HG03432 (cell line): ENCODE measurements at regions not wholly inside any gene's neighbourhood (a gene's known extent, or its start where the extent isn't known, plus 50 kb on each side); places are given as distances from the start of the nearest gene placed in this dataset.
"Not testable (repeated sequence)": the region's sequence is repeated elsewhere in the genome, so short reads cannot be mapped to it uniquely, and the experiment has no call there.

ENCODE experiments used
- ATAC-seq: cut with Tn5 transposase; IDR thresholded peaks from one replicate; pipeline ENCODE4 v1.9.1; 2021; ENCODE audit warnings: mild to moderate bottlenecking, moderate library complexity; ENCODE audit not compliant: unreplicated experiment

DNA sequence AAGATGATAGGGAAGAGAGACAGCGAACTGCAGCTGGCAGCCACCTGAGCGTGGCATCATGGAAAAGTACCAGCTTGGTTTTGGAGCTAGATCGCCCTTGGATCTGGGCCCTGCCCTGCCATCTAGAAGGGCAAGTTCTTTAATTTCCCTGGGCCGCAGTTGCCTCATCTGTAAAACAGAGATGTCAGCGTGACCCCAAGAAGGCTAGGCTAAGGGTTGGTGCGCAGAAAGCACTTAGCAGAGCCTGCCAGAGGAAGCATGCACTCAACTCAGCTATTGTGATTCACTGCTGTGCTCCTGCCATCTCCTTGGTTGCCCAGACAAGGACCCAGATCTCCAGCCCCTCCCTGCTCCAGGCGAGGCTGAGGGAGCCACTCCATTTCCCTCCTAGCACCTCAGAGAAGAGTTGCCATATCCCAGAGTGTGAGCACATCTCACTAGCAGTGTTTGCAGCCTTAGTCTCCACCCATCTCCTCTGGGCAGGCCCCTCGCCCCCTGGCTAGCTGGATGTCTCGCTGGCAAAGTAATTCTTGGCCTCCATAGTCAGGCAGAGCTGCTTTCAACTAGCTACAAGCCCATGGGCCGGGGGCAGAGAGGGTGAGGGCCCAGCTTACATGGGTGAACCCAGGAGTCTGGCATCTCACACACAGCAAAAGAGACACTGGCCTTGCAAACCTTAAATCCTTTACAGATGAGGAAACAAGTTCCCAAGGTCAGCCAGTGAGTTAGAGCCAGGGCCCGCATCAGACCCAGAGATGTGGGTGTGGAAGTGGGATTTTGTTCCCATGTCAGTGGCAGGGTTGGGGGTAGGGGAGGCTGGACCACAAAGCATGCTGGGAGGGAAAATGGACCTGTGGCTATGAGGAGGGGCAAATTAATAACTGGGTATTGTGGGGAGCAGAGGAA, 280.7 kb upstream of the TLE3 start:
- ATAC-seq: no peak

DNA sequence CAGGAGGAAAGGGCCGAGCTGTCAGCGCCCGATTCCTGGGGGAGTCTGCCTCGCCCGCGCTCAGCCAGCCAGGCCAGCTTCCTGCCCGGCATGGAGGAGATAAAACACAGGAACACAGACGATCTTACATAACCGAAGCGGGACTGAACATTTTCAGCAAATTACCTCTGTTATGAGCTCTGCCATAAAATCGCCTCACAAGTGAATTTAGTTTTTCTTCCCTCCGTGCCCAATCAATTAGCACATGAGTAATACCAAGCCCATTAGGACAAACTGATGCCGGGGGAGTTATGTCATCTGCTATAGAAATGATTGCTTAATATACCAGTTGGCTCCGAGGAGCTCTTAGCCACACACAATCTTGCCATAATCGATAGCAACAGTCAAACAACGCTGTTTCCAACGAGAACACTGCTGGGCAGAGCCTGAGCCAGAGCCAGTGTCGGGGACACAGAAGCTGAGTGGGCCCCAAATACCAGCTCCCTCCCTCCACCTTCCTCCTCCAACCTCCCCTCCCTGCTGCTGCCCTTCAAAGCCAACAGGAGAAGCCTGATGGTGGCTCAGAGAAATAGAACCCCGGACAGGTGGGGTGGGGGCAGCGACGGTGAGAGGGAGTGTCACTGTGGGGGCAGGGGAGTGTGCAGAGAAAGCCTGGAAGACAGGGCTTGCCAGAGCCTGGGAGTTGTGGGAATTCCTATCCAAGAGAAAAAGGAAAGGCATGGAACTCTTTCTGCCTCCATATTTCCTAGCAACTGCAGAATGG, 279.4 kb upstream of the TLE3 start:
- ATAC-seq: no peak

DNA sequence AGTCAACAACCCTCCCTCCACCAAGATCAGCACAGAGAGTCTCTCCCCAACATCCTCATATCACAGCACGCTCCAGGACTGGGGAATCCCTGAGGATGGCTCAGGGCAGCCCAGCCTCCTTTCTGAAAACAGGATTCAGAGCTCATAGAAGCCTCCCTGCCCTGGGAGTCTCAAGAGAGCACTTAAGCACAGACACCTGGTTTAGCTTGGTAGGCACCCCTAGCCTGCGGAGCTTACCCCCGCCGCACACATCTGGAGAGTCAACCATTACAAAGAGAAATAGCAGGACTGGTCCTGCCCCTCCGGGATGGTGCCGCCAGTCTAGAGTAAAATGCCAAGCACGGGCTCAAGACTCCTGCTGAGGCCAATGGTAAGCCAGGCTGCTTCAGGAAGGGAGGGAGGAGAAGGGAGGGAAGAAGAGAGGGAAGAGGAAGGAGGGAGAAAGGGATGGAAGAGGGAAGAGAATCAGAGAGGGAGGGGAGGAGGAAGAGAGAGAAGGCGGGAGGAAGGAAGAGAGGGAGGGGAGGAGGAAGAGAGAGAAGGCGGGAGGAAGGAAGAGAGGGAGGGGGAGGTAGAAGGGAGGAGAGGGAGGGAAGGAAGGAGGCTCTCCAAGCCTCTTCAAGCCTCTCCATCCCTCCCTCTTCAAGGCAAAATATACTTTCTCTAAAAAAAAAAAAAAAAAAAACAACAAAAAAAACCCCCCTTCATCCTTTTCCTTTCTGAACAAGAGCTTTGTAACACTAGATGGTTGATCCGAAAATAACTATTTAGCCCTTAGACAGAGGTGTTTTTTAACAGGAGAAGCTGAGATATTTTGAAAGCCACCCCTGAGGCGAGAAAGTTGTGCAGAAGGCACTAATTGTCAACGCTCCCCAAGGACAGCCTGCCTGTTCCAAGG, 278.6 kb upstream of the TLE3 start:
- ATAC-seq: no peak

DNA sequence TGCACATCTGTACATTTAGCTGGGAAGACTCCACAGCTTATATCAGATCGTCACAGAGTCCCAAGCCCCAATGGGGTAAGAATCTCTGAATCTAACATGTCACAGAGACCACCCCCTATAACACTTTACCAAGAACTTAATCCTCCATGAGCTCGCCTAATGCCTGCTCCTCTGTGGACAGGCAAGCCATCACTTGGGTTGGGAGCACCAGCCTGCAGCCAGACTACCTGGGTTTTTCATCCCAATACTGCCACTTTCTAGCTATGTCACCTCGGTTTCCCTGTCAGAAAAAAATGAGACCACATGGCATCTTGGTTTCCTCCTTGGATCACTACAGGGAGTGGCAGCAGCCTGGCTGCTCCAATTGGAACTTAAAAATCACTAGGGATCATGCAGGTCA, 277.9 kb upstream of the TLE3 start:
- no peak for ATAC-seq

DNA sequence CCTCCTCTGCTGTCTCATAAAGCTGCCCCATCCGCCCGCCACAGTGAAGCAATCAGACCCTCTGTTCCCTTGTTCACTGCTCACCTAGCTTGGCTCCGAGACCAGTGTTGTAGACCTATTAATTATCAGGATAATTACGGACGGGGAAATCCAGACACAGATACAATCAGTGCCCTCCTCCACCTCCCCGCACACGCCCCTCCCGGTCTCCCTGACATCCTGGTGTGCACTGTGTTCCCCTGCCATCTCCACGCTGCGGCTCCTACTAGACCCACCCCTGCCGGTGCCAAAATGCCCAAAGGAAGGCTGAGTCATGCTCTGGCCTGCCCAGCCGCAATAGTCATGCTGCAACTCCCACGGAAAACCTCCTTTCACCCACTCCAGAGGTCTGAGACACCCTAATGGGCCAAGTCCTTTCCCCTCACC, 277.3 kb upstream of the TLE3 start:
- no peak for ATAC-seq

DNA sequence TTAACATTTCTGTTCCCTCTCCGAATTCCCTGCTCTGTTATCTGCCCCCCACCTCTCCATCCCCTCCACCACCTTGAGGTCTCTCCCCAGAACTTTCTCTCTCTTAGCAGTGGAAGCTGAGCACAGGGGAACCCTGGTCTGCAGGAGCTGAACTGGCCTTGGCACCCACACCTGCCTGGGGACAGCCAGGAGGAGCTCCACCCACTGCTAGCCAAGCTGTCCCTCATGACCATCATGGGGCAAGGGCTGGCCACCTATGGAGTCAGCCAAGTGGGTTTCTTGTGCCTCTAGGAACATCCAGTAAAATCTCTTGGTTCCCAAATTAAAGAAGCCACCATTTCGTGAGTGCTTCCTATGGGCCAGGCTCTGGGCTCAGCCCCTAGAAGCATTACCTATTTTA, 276.4 kb upstream of the TLE3 start:
- no peak for ATAC-seq

DNA sequence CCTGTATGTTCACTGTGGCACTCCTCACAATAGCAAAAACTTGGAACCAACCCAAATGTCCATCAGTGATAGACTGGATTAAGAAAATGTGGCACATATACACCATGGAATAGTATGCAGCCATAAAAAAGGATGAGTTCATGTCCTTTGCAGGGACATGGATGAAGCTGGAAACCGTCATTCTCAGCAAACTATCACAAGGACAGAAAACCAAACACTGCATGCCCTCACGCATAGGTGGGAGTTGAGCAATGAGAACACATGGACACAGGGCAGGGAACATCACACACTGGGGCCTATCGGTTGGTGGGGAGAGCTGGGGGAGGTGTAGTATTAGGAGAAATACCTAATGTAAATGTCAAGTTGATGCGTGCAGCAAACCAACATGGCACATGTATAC, 275.7 kb upstream of the TLE3 start:
- ATAC-seq: not testable (repeated sequence)

DNA sequence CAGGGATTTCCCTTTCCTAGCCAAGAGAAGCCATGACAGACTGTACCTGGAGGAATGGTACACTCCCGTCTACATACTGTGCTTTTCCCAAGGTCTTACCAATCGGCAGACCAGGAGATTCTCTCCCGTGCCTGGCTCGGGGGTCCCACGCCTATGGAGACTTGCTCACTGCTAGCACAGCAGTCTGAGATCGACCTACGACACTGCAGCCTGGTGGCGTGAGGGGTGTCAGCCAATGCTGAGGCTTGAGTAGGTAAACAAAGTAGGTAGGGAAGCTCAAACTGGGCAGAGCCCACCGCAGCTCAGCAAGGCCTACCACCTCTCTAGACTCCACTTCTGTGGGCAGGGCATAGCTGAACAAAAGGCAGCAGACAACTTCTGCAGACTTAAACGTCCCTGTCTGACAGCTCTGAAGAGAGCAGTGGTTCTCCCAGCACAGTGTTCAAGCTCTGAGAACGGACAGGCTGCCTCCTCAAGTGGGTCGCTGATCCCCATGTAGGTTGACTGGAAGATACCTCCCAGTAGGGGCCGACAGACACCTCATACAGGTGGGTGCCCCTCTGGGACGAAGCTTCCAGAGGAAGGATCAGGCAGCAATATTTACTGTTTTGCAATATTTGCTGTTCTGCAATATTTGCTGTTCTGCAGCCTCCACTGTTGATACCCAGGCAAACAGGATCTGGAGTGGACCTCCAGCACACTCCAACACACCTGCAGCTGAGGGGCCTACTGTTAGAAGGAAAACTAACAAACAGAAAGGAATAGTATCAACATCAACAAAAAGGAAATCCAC, 270.4 kb upstream of the TLE3 start:
- ATAC-seq: not testable (repeated sequence)

DNA sequence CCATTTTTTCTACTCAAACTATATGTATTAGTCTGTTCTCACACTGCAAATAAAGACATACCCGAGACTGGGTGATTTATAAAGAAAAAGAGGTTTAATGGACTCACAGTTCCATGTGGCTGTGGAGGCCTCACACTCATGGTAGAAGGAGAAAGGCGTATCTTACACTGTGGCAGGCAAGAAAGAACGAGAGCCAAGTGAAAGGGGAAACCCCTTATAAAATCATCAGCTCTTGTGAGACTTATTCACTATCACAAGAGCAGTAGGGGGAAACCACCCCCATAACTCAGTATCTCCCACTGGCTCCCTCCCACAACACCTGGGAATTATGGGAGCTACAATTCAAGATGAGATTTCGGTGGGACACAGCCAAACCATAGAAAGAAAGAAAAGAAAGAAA, 266.3 kb upstream of the TLE3 start:
- not testable (repeated sequence) for ATAC-seq

DNA sequence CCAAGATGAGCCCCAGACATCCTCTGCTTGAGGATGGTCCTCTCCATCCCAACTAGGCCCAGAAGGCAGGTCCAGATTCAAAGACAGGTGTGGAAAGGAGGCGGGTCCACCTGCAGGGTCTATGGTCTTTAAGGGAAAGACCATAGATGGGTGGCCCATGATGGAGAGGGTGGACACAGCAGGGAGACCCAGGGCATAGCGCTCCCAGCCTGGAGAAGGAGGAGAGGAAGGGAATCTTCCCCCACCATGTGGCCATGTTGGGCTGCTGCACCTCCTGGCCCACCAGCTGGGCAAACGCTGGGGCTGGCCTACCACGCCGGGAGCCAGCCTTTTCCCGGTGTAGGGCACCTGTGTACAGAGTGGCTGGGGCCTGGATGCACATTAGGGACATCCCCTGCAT, 265.2 kb upstream of the TLE3 start:
- ATAC-seq: no peak

DNA sequence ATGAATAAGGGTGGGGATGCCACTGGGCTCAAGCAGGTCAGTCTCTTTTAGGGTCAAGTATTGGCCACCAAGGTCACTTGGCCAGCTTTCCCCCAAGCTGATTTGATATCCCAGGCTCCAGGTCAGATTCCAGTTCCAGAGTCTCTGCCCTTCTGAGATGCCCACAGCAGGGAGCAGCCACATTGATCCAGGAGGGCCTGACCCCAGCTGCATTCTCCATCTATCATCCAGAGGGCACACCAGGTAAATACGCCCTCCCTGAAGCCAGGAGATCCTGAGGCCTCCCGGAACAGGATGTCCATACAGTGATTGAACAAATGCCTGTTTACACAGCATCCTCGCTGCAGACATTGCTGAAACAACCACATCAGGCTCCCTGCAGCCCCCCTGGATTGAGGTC, 264.6 kb upstream of the TLE3 start:
- ATAC-seq: no peak

DNA sequence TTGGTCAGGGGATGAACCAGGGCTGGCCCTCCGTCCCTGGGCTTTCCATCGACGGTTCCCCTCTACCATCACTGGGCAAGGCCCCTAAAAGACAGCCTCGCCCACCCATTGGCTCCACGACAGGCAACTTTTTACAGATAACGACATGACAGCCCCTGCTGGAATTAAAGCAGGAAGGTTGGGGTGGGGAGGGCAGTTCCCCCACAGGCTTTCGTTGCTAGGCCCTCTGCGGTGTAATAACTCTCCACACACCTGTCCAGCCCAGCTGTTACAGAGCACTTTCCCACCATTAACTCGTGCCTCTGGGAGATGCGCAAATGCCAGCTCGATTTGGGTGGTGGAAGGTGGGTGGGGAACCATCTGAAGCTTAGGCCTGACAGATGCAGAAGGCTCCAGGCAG, 264.2 kb upstream of the TLE3 start:
- ATAC-seq: no peak

DNA sequence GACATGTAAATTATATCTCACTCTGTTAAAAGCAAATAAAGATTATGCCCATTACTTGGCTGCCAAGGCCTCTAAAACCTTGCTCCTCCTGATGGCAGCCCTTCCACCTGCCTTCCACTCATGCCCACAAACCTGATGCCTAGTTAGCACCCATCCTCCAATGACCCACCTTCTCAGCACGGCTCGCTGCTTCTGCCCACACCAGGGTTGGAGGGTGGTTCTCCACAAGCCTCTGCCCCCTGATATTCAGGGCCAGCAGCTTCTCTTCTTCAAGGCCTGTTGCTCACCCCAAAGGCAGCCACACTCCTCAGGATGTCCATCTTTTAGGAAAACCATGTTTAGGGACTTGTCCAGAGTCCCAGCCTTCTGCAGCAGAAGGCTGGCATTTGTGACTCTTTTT, 263.4 kb upstream of the TLE3 start:
- ATAC-seq: no peak

DNA sequence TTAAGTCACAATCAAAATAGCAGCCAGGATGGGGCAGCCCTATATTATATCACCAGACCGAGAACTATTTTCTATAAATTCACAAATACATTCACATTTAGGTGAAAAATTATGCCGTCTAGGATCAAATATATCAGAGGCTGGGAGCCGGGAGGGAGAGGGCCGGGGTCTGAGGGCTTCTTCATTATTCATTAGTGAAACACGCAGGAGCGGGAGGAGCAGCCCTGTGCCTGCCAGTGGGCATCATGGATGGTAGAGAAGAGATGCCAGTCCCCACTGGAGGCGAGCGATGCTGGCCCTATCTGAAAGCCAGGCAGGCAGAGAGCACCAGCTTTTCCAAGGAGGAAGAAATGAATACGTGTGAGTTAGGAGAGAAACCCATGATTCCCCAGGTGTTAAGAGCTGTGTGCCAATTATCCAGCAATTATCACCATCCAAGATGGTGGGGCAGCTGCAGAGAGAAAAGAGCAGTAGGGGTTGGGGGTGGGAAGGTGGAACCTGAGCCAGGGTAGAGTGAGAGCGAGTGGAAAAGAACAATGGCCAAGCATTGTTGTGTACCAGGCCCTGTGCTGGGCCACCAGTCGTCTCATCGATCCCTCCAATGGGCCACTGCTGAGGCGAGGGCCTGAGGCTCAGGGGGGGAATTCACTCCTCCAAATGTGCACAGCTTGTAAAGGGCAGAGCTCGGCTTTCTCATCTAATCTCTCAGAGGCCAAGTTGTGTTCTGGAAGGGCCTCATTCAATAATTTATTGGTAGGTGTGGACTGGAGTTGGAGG, 261.3 kb upstream of the TLE3 start:
- ATAC-seq: no peak

DNA sequence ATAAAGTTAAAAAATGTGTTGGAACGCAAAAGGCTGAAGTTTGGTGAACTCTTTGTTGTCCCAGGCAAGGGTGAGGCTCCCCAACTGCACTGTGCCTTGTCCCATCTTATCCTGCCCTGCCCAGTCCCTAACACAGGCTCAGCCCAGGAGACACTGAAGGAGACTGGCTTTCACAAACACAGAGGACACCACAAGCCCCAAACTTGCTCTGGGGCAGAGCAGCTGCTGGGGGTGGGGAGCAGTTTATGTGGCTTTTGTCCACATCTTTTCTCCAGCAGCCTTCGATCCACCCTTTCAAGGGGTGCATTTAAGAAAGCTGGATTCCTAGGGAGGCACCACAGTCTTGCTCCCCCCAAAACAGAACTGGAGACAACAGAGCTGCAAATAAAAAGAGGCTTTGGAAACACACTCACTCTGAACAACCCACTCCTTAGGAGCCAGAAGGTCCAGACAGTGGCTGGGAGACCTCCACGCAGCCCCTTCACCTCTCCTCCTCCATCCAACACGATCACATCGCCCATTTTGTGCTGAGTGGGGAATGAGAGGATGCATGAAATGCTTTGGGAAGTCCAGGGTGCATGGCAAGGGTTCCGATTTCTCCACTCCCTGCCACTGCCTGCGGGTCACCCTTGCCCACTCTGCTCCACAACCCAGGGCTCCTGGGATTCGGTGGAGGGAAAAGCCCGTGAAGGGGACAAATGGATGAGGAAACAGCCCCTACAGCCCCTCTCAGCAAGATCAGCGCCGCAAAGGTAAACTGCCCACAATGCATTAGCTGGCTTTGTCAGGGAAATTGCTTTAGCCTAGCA, 260.5 kb upstream of the TLE3 start:
- ATAC-seq: no peak

DNA sequence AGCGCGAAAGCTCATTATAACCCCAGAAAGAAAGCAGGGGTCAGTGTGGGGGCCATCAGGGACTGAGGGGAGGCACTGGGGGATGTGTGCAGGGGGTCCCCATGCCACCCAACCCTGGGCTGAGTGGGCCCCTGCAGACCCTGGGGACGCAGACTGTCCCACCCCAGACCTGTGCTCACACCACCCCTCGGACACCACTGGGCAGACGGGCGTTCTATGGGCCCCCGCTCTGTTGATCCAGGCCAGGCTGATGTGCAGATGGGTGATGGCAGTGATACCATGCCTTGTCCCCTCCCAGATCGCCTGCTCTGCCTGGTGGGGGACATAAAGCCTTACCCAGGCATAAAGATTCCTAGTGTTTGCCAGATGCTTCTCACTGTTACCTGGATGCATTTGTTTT, 259.7 kb upstream of the TLE3 start:
- no peak for ATAC-seq

DNA sequence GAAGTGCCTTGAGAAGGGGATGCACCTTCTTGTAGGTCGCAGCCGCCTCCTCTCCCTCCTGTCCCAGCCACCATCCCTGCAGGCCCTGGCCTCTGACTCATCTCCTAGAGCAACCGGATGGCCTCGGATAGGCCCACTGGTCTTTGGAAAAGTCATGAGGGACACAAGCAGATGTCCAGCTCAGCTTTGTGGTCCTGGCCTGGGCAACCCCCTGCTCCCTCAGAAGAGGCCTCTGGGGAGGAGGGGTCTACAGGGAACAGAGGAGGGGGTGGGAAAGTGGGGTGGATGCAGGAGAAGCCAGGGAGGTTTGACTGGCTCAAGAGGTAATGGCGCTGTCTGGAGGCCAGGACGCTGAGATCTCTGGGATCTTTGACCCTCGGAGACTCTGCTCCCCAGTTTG, 259.2 kb upstream of the TLE3 start:
- ATAC-seq: no peak

DNA sequence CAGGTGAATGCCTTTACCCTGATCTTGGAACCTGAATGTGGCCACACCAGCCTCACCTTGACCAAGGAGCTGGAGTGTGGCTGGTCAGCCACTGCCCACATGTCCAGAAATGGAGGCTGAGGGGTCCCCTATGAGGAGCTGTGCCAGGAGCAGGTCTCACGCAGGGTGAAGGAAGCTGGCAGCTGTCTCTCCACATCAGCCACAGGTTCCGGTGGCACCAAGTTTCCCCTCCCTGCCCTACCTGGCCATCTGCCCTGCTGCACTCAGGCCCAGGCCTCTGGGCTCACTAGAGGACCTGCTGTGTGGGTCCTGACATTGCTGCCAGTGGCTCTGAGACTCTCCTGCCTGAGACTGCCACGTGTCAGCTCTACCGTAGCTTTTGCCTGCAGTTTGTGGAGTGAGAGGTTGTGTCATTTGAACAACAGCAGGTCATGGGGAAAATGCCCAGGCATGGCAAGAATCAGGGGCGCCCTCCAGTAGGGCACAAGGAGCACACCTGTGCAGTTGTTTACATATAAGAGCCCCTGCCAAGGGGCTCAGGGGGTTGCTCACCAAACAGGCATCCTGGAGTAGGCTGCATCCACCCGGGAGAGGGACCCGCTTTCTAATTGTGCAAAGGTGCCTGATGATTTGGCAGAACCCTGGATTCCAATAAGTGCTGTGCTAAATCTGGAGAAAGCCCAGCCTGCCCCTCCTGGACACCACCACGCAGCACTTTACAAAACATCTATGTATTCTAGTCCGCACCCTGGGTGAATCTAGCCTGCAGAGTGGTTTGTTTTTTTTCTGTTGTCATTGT, 258.5 kb upstream of the TLE3 start:
- no peak for ATAC-seq
